Mucosa of descending colon (tissue), 3 donors: ENCODE measurements at regions not wholly inside any gene's neighbourhood (a gene's known extent, or its start where the extent isn't known, plus 50 kb on each side); places are given as distances from the start of the nearest gene placed in this dataset.

Experiments used
- ATAC-seq: fragments of 200-7000 bp; cut with Tn5 transposase; one replicate; pipeline ENCODE4 v1.9.1; 2020; ENCODE audit warnings: mild to moderate bottlenecking, moderate library complexity
- DNase-seq, 3 donors: peaks; one replicate each; pipeline ENCODE4 v3.0.0-alpha.2; 2020
- H3K36me3 ChIP-seq: fragments of 200-600 bp; one replicate; pipeline ENCODE4 v1.8.0; 2021; ENCODE audit warnings: low read depth, mild to moderate bottlenecking
- H3K4me1 ChIP-seq: fragments of 200-600 bp; one replicate; pipeline ENCODE4 v1.8.0; 2021; ENCODE audit warnings: low read depth, mild to moderate bottlenecking
- H3K4me3 ChIP-seq: fragments of 200-600 bp; one replicate; pipeline ENCODE4 v1.8.0; 2021; ENCODE audit warnings: mild to moderate bottlenecking
- H3K9me3 ChIP-seq: fragments of 200-600 bp; one replicate; pipeline ENCODE4 v1.8.0; 2021; ENCODE audit warnings: mild to moderate bottlenecking
- CTCF ChIP-seq: fragments of 200-600 bp; IDR thresholded peaks from one replicate; pipeline ENCODE4 v1.8.0; 2022; ENCODE audit warnings: antibody characterized with exemption, mild to moderate bottlenecking
- intact Hi-C, 2 donors: fragments of 100-400 bp; cut with DNase I in 1 of 2; cut with micrococcal nuclease in 1 of 2; formaldehyde crosslinking; loops; one replicate each; pipeline versions ENCODE4 v1.11.0 to v1.11.1; 2022; cut with DNase I, micrococcal nuclease
- donor health status: DM: no; HTN: no; CAD: no; lungs with moderate emphysema.
- donor health status: DM: no; HTN: no; CAD: no.
- donor health status: DM: no; HTN: yes; CAD: no.

GRCh38 chr13:61286148-61286745, 129.4 kb downstream of the PCDH20 start:
- intact Hi-C loops = no loop called here
- H3K36me3 ChIP-seq = no peaks in the 10 kb centered on the region

GRCh38 chr13:61277586-61278276, 137.9 kb downstream of the PCDH20 start:
- no peak for ATAC-seq
- TF ChIP-seq CTCF = no peak
- intact Hi-C loops = no loop called here
- no peaks in the 10 kb centered on the region for H3K4me1 ChIP-seq
- no peaks in the 10 kb centered on the region for H3K36me3 ChIP-seq
- DNase-seq = no peak
- no peak overlapping the region for H3K4me3 ChIP-seq
- H3K9me3 ChIP-seq = no peaks in the 10 kb centered on the region

More at GRCh38 chr13:61286148-61286745, 129.4 kb downstream of the PCDH20 start:
- Histone ChIP-seq H3K4me1 (no peaks in the 10 kb centered on the region), H3K4me3 (no peak overlapping the region), H3K9me3 (no peaks in the 10 kb centered on the region)
- no peak for TF ChIP-seq CTCF
- DNase-seq = peak in 1 of 3 donors; percentile 12
- ATAC-seq = no peak

GRCh38 chr13:61277088-61277487, 138.6 kb downstream of the PCDH20 start:
- H3K9me3 ChIP-seq = peaks cover under 1% of the 10 kb centered on the region
- TF ChIP-seq CTCF = no peak
- no peaks in the 10 kb centered on the region for H3K36me3 ChIP-seq
- no peak overlapping the region for H3K4me3 ChIP-seq
- DNase-seq (no peak), ATAC-seq (no peak)
- no peaks in the 10 kb centered on the region for H3K4me1 ChIP-seq
- intact Hi-C loops = no loop called here

GRCh38 chr13:61276401-61276800, 139.2 kb downstream of the PCDH20 start:
- DNase-seq = no peak
- Histone ChIP-seq H3K36me3 (no peaks in the 10 kb centered on the region), H3K9me3 (peaks cover 4% of the 10 kb centered on the region), H3K4me3 (no peak overlapping the region), H3K4me1 (no peaks in the 10 kb centered on the region)
- no peak for TF ChIP-seq CTCF
- intact Hi-C loops = no loop called here
- no peak for ATAC-seq

GRCh38 chr13:61275736-61276135, 139.9 kb downstream of the PCDH20 start:
- no peaks in the 10 kb centered on the region for H3K4me1 ChIP-seq
- TF ChIP-seq CTCF = no peak
- H3K36me3 ChIP-seq = no peaks in the 10 kb centered on the region
- H3K4me3 ChIP-seq = no peak overlapping the region
- DNase-seq = no peak
- no peak for ATAC-seq
- H3K9me3 ChIP-seq = peaks cover 4% of the 10 kb centered on the region
- intact Hi-C loops = no loop called here
